HepG2 (cell line): ENCODE measurements at regions not wholly inside any gene's neighbourhood (a gene's known extent, or its start where the extent isn't known, plus 50 kb on each side); places are given as distances from the start of the nearest gene placed in this dataset.
"Not testable (repeated sequence)": the region's sequence is repeated elsewhere in the genome, so short reads cannot be mapped to it uniquely, and the experiment has no call there.

Experiments
- ATAC-seq: fragments of 200-7000 bp; cut with Tn5 transposase; 3 replicates; pipeline ENCODE4 v1.9.1; 2020; ENCODE audit warnings: mild to moderate bottlenecking, moderate library complexity
- BruUV-seq: library from RNA; stranded (reverse); fragments of 400-500 nt; replicated peaks from 2 replicates; lab custom pipeline; 2021; lab: Mats Ljungman, UMichigan
- CTCF ChIA-PET: fragments of 300-600 bp; formaldehyde crosslinking; extraction: SDS; loops from one replicate; lab custom pipeline; 2021; ENCODE audit warnings: low total read pairs, inconsistent platforms, low intra/inter-chr PET ratio; lab: Yijun Ruan, JAX
- POLR2A ChIA-PET: fragments of 350-600 bp; sonication (Branson Sonifier 250); formaldehyde crosslinking; loops from one replicate; lab custom pipeline; 2020; ENCODE audit warnings: antibody characterized with exemption, inconsistent platforms; lab: Yijun Ruan, JAX
- DNase-seq: peaks from one replicate; pipeline ENCODE4 v3.0.0-alpha.2; 2015; ENCODE audit warnings: low spot score
- FAIRE-seq: peaks from 3 replicates; lab custom pipeline; 2011; peaks lifted over from hg19 to GRCh38; lab: Jason Lieb, UNC
- H2AFZ ChIP-seq: one replicate; pipeline ENCODE4 v1.6.1; 2011; ENCODE audit warnings: low read length, inconsistent platforms
- H3K27ac ChIP-seq: fragments of 300-600 bp; 3 replicates; pipeline ENCODE4 v1.8.0; 2011; ENCODE audit warnings: mixed run types, mild to moderate bottlenecking, mixed read lengths, low read length, inconsistent platforms; ENCODE audit not compliant: insufficient read depth; ENCODE audit errors: extremely low read length
- H3K27me3 ChIP-seq, 2 experiments: fragments of 200-600 bp in 1 of 2; 2 replicates in 1 of 2; 3 replicates in 1 of 2; pipeline versions ENCODE4 v1.6.0 to v1.8.0; 2011; ENCODE audit warnings: low read length in 2 of 2, mild to moderate bottlenecking in 2 of 2, moderate library complexity in 2 of 2, inconsistent platforms in 1 of 2; ENCODE audit not compliant: insufficient read depth in 2 of 2, control insufficient read depth in 1 of 2
- H3K36me3 ChIP-seq, 2 experiments: fragments of 200-600 bp in 1 of 2; replicated peaks in 1 of 2; 2 replicates in 1 of 2; 3 replicates in 1 of 2; pipeline versions ENCODE4 v1.5.1 to v1.8.0; 2011; ENCODE audit warnings: low read length in 2 of 2, inconsistent platforms in 1 of 2; ENCODE audit not compliant: insufficient read depth in 2 of 2, control insufficient read depth in 1 of 2
- H3K4me1 ChIP-seq: 2 replicates; pipeline ENCODE4 v1.5.1; 2012; ENCODE audit warnings: low read length, inconsistent platforms; ENCODE audit not compliant: insufficient read depth
- H3K4me2 ChIP-seq: 2 replicates; pipeline ENCODE4 v1.6.0; 2011; ENCODE audit warnings: low read depth, low read length, inconsistent platforms
- H3K4me3 ChIP-seq, 3 experiments: fragments of 200-600 bp in 1 of 3; sonication (generic), shearing (Covaris generic) in 1 of 3; replicated peaks in 1 of 3; 2 replicates each; pipeline ENCODE4 v1.5.1; 2011 to 2016; ENCODE audit warnings: low read length in 3 of 3, inconsistent platforms in 2 of 3, low read depth in 2 of 3, mild to moderate bottlenecking in 2 of 3, control low read depth in 1 of 3, mixed read lengths in 1 of 3; ENCODE audit not compliant: insufficient read depth in 1 of 3
- H3K79me2 ChIP-seq: one replicate; pipeline ENCODE4 v1.6.1; 2011; ENCODE audit warnings: low read length, inconsistent platforms; ENCODE audit not compliant: insufficient read depth
- H3K9ac ChIP-seq: 2 replicates; pipeline ENCODE4 v1.6.0; 2011; ENCODE audit warnings: mild to moderate bottlenecking, low read depth, low read length, inconsistent platforms; ENCODE audit not compliant: insufficient read depth
- H3K9me3 ChIP-seq: 2 replicates; pipeline ENCODE4 v1.5.1; 2012; ENCODE audit warnings: mild to moderate bottlenecking, low read length
- H4K20me1 ChIP-seq: 2 replicates; pipeline ENCODE4 v1.6.0; 2011; ENCODE audit warnings: inconsistent platforms, mild to moderate bottlenecking, low read length, moderate library complexity; ENCODE audit not compliant: insufficient read depth
- NAIF1 ChIP-seq: sonication (generic); formaldehyde crosslinking; IDR thresholded peaks from 2 replicates; pipeline ENCODE4 v1.5.0; 2020; ENCODE audit warnings: mild to moderate bottlenecking, missing genetic modification reagents, borderline replicate concordance
- ZMYM2 ChIP-seq: sonication (generic); formaldehyde crosslinking; IDR thresholded peaks from 2 replicates; pipeline ENCODE4 v1.8.0; 2022; ENCODE audit warnings: mild to moderate bottlenecking, missing genetic modification reagents
- ZNF460 ChIP-seq: sonication (generic); formaldehyde crosslinking; IDR thresholded peaks from 2 replicates; pipeline ENCODE4 v1.5.1; 2020; ENCODE audit warnings: missing genetic modification reagents, mild to moderate bottlenecking, borderline replicate concordance
- WGBS: methylation state at CpG from one replicate; pipeline ENCODE4 v1.1.6; 2017; ENCODE audit warnings: low lambda C conversion rate; 5-methylcytosine and 5-hydroxymethylcytosine counted together
- in situ Hi-C: cut with HindIII; loops from 2 replicates; pipeline ENCODE4 v1.10.0; 2017; ENCODE audit warnings: low pct_unique_long_range_greater_than_20kb; ENCODE audit not compliant: extremely low pct_ligation_motif_present
- intact Hi-C: fragments of 100-400 bp; cut with micrococcal nuclease; formaldehyde crosslinking; loops from one replicate; pipeline ENCODE4 v1.10.0; 2022; ENCODE audit not compliant: unreplicated experiment
- TF ChIP-seq, protein P1 (sequence below): sonication (generic); formaldehyde crosslinking; IDR thresholded peaks from 2 replicates; pipeline ENCODE4 v1.5.0; 2020; ENCODE audit warnings: mild to moderate bottlenecking, missing genetic modification reagents

DNA sequence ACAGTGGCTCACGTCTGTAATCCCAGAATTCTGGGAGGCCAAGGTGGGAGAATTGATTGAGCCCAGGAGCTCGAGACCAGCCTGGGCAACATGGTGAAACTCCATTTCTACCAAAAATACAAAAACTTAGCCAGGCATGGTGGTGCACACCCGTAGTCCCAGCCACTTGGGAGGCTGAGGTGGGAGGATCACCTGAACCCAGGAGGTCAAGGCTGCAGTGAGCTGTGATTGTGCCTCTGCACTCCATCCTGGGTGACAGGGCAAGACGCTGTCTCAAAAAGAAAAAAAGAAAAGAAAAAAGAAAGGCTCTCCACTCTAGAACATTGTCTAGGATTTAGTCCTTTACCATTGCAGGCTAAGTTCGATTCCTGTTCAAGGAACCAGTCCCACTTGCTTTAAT is 94.4 kb downstream of the MOGAT1 start:
- WGBS, result 57% methylated on average over 5 of the region's 5 CpGs
- H2AFZ ChIP-seq, POLR2A ChIA-PET, intact Hi-C loops, H3K4me2 ChIP-seq, H3K4me3 ChIP-seq, H3K79me2 ChIP-seq, H3K27me3 ChIP-seq, FAIRE-seq, CTCF ChIA-PET, H3K9me3 ChIP-seq, H3K27ac ChIP-seq, H3K9ac ChIP-seq, in situ Hi-C loops, ATAC-seq, H4K20me1 ChIP-seq, BruUV-seq, DNase-seq, H3K36me3 ChIP-seq: not testable (repeated sequence)
- TF ChIP-seq, protein P1, sequence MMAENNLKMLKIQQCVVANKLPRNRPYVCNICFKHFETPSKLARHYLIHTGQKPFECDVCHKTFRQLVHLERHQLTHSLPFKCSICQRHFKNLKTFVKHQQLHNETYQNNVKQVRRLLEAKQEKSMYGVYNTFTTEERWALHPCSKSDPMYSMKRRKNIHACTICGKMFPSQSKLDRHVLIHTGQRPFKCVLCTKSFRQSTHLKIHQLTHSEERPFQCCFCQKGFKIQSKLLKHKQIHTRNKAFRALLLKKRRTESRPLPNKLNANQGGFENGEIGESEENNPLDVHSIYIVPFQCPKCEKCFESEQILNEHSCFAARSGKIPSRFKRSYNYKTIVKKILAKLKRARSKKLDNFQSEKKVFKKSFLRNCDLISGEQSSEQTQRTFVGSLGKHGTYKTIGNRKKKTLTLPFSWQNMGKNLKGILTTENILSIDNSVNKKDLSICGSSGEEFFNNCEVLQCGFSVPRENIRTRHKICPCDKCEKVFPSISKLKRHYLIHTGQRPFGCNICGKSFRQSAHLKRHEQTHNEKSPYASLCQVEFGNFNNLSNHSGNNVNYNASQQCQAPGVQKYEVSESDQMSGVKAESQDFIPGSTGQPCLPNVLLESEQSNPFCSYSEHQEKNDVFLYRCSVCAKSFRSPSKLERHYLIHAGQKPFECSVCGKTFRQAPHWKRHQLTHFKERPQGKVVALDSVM (CRISPR knock-in tag), result peak; percentile 67; the same call in 1 of the 2 replicates
- TF ChIP-seq ZNF460 (CRISPR knock-in tag), result peak; percentile 83
- 0 out of 2 replicates have a peak, but pooled peaks have one; percentile 30 for TF ChIP-seq NAIF1 (CRISPR knock-in tag)
- peak; percentile 64; the same call in 1 of the 2 replicates for TF ChIP-seq ZMYM2 (CRISPR knock-in tag)
- H3K4me1 ChIP-seq, result peaks cover 16% of the 10 kb centered on the region

DNA sequence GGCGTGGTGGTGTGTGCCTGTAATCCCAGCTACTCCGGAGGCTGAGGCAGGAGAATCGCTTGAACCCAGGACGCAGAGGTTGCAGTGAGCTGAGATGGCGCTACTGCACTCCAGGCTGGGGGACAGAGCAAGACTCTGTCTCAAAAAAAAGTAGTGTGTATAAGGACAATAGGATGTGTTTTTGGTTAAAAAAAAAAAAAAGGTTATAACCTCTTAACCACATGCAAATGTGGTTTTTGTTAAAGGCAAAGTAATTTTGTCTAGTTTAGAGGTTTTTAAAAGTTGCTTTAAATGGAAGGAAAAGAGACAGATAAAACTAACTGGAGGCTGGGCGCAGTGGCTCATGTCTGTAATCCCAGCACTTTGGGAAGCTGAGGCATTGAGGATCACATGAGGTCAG is 92.8 kb upstream of the ACSL3 start:
- intact Hi-C loops, ATAC-seq, H2AFZ ChIP-seq, FAIRE-seq, BruUV-seq, POLR2A ChIA-PET, H3K36me3 ChIP-seq, H3K4me3 ChIP-seq, H3K79me2 ChIP-seq, H3K9me3 ChIP-seq, CTCF ChIA-PET, H4K20me1 ChIP-seq, H3K27ac ChIP-seq, in situ Hi-C loops, DNase-seq, H3K27me3 ChIP-seq, H3K9ac ChIP-seq, H3K4me2 ChIP-seq: not testable (repeated sequence)
- 90% methylated on average over 6 of the region's 6 CpGs for WGBS
- peaks cover 31% of the 10 kb centered on the region for H3K4me1 ChIP-seq
